HEK293 (cell line): ENCODE measurements at regions not wholly inside any gene's neighbourhood (a gene's known extent, or its start where the extent isn't known, plus 50 kb on each side); places are given as distances from the start of the nearest gene placed in this dataset.

Experiments used
- CTCF ChIP-seq: fragments of 450-650 bp; formaldehyde crosslinking; IDR thresholded peaks from 2 replicates; pipeline ENCODE4 v1.5.1; 2016; ENCODE audit warnings: missing biosample characterization, missing genetic modification characterization
- GFI1B ChIP-seq: fragments of 450-650 bp; formaldehyde crosslinking; IDR thresholded peaks from 2 replicates; pipeline ENCODE4 v1.5.1; 2016; ENCODE audit warnings: missing biosample characterization, missing genetic modification characterization
- GLI2 ChIP-seq: fragments of 450-650 bp; formaldehyde crosslinking; IDR thresholded peaks from 2 replicates; pipeline ENCODE4; 2017; ENCODE audit warnings: missing biosample characterization, missing genetic modification characterization, low read depth, borderline replicate concordance
- HOXC10 ChIP-seq: sonication (generic); formaldehyde crosslinking; IDR thresholded peaks from 2 replicates; pipeline ENCODE4 v1.8.1; 2023; ENCODE audit warnings: mild to moderate bottlenecking, missing genetic modification reagents
- MZF1 ChIP-seq: fragments of 450-650 bp; formaldehyde crosslinking; IDR thresholded peaks from 2 replicates; pipeline ENCODE4 v1.5.1; 2017; ENCODE audit warnings: missing biosample characterization, missing genetic modification characterization, borderline replicate concordance
- PBX3 ChIP-seq: sonication (generic); formaldehyde crosslinking; IDR thresholded peaks from 2 replicates; pipeline ENCODE4 v1.8.1; 2022; ENCODE audit warnings: mild to moderate bottlenecking, moderate library complexity, missing genetic modification reagents
- PRDM1 ChIP-seq: fragments of 450-650 bp; formaldehyde crosslinking; IDR thresholded peaks from 2 replicates; pipeline ENCODE4; 2016; ENCODE audit warnings: missing biosample characterization, missing genetic modification characterization
- YY2 ChIP-seq: fragments of 450-650 bp; formaldehyde crosslinking; IDR thresholded peaks from 2 replicates; pipeline ENCODE4 v1.5.1; 2016; ENCODE audit warnings: missing biosample characterization, missing genetic modification characterization
- ZBTB48 ChIP-seq: fragments of 450-650 bp; formaldehyde crosslinking; IDR thresholded peaks from 2 replicates; pipeline ENCODE4 v1.5.1; 2016; ENCODE audit warnings: missing biosample characterization, missing genetic modification characterization
- ZFHX2 ChIP-seq: fragments of 450-650 bp; formaldehyde crosslinking; conservative IDR thresholded peaks from 2 replicates; pipeline ENCODE4 v1.5.1; 2016; ENCODE audit warnings: missing biosample characterization, missing genetic modification characterization
- ZFP3 ChIP-seq: fragments of 450-650 bp; formaldehyde crosslinking; IDR thresholded peaks from 2 replicates; pipeline ENCODE4 v1.5.1; 2016; ENCODE audit warnings: low read depth, missing biosample characterization, missing genetic modification characterization
- ZNF10 ChIP-seq: fragments of 450-650 bp; formaldehyde crosslinking; IDR thresholded peaks from 2 replicates; pipeline ENCODE4 v1.5.1; 2017; ENCODE audit warnings: missing biosample characterization, missing genetic modification characterization
- ZNF121 ChIP-seq: fragments of 450-650 bp; formaldehyde crosslinking; IDR thresholded peaks from 2 replicates; pipeline ENCODE4 v1.5.1; 2016; ENCODE audit warnings: missing biosample characterization, missing genetic modification characterization
- ZNF132 ChIP-seq: fragments of 450-650 bp; formaldehyde crosslinking; IDR thresholded peaks from 2 replicates; pipeline ENCODE4 v1.5.1; 2017; ENCODE audit warnings: missing biosample characterization, missing genetic modification characterization, borderline replicate concordance
- ZNF169 ChIP-seq: fragments of 450-650 bp; formaldehyde crosslinking; IDR thresholded peaks from 2 replicates; pipeline ENCODE4 v1.5.1; 2016; ENCODE audit warnings: missing biosample characterization, missing genetic modification characterization
- ZNF366 ChIP-seq: fragments of 450-650 bp; formaldehyde crosslinking; conservative IDR thresholded peaks from 2 replicates; pipeline ENCODE4 v1.5.1; 2016; ENCODE audit warnings: missing biosample characterization, missing genetic modification characterization
- ZNF394 ChIP-seq: fragments of 450-650 bp; formaldehyde crosslinking; IDR thresholded peaks from 2 replicates; pipeline ENCODE4 v1.5.1; 2016; ENCODE audit warnings: missing biosample characterization, missing genetic modification characterization, mild to moderate bottlenecking, moderate library complexity, borderline replicate concordance
- ZNF426 ChIP-seq: fragments of 450-650 bp; formaldehyde crosslinking; IDR thresholded peaks from 2 replicates; pipeline ENCODE4 v1.5.1; 2017; ENCODE audit warnings: missing biosample characterization, missing genetic modification characterization, mild to moderate bottlenecking, inconsistent platforms, moderate library complexity
- ZNF501 ChIP-seq: fragments of 450-650 bp; formaldehyde crosslinking; IDR thresholded peaks from 2 replicates; pipeline ENCODE4 v1.5.1; 2016; ENCODE audit warnings: missing biosample characterization, missing genetic modification characterization
- ZNF529 ChIP-seq: fragments of 450-650 bp; formaldehyde crosslinking; IDR thresholded peaks from 2 replicates; pipeline ENCODE4 v1.5.1; 2017; ENCODE audit warnings: missing genetic modification characterization, missing biosample characterization; ENCODE audit not compliant: insufficient replicate concordance
- ZNF585B ChIP-seq: fragments of 450-650 bp; formaldehyde crosslinking; IDR thresholded peaks from 2 replicates; pipeline ENCODE4 v1.5.1; 2016; ENCODE audit warnings: missing biosample characterization, missing genetic modification characterization
- ZNF670 ChIP-seq: fragments of 450-650 bp; formaldehyde crosslinking; IDR thresholded peaks from 2 replicates; pipeline ENCODE4 v1.5.1; 2016; ENCODE audit warnings: missing biosample characterization, missing genetic modification characterization, low read depth
- ZNF747 ChIP-seq: fragments of 450-650 bp; formaldehyde crosslinking; IDR thresholded peaks from 2 replicates; pipeline ENCODE4 v1.5.1; 2016; ENCODE audit warnings: missing biosample characterization, missing genetic modification characterization
- ZNF843 ChIP-seq: fragments of 450-650 bp; formaldehyde crosslinking; IDR thresholded peaks from 2 replicates; pipeline ENCODE4 v1.5.1; 2016; ENCODE audit warnings: missing biosample characterization, missing genetic modification characterization
- ZSCAN16 ChIP-seq: fragments of 450-650 bp; formaldehyde crosslinking; IDR thresholded peaks from 2 replicates; pipeline ENCODE4 v1.5.1; 2016; ENCODE audit warnings: missing biosample characterization, missing genetic modification characterization
- ZSCAN23 ChIP-seq: fragments of 450-650 bp; formaldehyde crosslinking; IDR thresholded peaks from 2 replicates; pipeline ENCODE4 v1.5.1; 2016; ENCODE audit warnings: missing biosample characterization, missing genetic modification characterization
- TF ChIP-seq, protein P1 (sequence below): fragments of 450-650 bp; formaldehyde crosslinking; IDR thresholded peaks from 2 replicates; pipeline ENCODE4 v1.5.1; 2016; ENCODE audit warnings: missing biosample characterization, missing genetic modification characterization, borderline replicate concordance
- TF ChIP-seq, protein P2 (sequence below): fragments of 450-650 bp; formaldehyde crosslinking; IDR thresholded peaks from 2 replicates; pipeline ENCODE4 v1.5.1; 2016; ENCODE audit warnings: missing biosample characterization, missing genetic modification characterization
- TF ChIP-seq, protein P3 (sequence below): fragments of 450-650 bp; formaldehyde crosslinking; optimal IDR thresholded peaks from 2 replicates; pipeline ENCODE3; 2016; ENCODE audit warnings: missing biosample characterization, mild to moderate bottlenecking, missing genetic modification characterization
- TF ChIP-seq, protein P4 (sequence below): fragments of 450-650 bp; formaldehyde crosslinking; IDR thresholded peaks from 2 replicates; pipeline ENCODE4 v1.5.1; 2016; ENCODE audit warnings: missing biosample characterization, missing genetic modification characterization

- TF ChIP-seq MZF1 (0 out of 2 replicates have a peak, but pooled peaks have one; percentile 16), ZBTB48 (peak; percentile 76; the same call in 1 of the 2 replicates), ZNF10 (tag by site-specific recombination) (no peak), ZNF394 (tag by site-specific recombination) (no peak), ZFHX2 (peak; percentile 15; the same call in 1 of the 2 replicates), ZNF747 (tag by site-specific recombination) (no peak), ZSCAN16 (tag by site-specific recombination) (no peak), ZNF843 (tag by site-specific recombination) (no peak), ZNF501 (tag by site-specific recombination) (no peak), PRDM1 (peak; percentile 81), ZNF366 (tag by site-specific recombination) (no peak), ZNF529 (tag by site-specific recombination) (no peak), ZNF132 (no peak), ZNF169 (tag by site-specific recombination) (no peak), ZNF585B (no peak), GFI1B (no peak), ZFP3 (tag by site-specific recombination) (no peak), ZNF121 (tag by site-specific recombination) (no peak), GLI2 (tag by site-specific recombination) (no peak), CTCF (no peak), YY2 (tag by site-specific recombination) (no peak), HOXC10 (CRISPR knock-in tag) (no peak), ZNF426 (tag by site-specific recombination) (no peak), PBX3 (CRISPR knock-in tag) (0 out of 2 replicates have a peak, but pooled peaks have one; percentile 66), ZSCAN23 (tag by site-specific recombination) (no peak), ZNF670 (tag by site-specific recombination) (no peak)
- TF ChIP-seq, protein P1, sequence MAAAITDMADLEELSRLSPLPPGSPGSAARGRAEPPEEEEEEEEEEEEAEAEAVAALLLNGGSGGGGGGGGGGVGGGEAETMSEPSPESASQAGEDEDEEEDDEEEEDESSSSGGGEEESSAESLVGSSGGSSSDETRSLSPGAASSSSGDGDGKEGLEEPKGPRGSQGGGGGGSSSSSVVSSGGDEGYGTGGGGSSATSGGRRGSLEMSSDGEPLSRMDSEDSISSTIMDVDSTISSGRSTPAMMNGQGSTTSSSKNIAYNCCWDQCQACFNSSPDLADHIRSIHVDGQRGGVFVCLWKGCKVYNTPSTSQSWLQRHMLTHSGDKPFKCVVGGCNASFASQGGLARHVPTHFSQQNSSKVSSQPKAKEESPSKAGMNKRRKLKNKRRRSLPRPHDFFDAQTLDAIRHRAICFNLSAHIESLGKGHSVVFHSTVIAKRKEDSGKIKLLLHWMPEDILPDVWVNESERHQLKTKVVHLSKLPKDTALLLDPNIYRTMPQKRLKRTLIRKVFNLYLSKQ (tag by site-specific recombination): no peak
- TF ChIP-seq, protein P2, sequence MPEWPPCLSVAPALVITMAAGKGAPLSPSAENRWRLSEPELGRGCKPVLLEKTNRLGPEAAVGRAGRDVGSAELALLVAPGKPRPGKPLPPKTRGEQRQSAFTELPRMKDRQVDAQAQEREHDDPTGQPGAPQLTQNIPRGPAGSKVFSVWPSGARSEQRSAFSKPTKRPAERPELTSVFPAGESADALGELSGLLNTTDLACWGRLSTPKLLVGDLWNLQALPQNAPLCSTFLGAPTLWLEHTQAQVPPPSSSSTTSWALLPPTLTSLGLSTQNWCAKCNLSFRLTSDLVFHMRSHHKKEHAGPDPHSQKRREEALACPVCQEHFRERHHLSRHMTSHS (tag by site-specific recombination): no peak
- TF ChIP-seq, protein P3, sequence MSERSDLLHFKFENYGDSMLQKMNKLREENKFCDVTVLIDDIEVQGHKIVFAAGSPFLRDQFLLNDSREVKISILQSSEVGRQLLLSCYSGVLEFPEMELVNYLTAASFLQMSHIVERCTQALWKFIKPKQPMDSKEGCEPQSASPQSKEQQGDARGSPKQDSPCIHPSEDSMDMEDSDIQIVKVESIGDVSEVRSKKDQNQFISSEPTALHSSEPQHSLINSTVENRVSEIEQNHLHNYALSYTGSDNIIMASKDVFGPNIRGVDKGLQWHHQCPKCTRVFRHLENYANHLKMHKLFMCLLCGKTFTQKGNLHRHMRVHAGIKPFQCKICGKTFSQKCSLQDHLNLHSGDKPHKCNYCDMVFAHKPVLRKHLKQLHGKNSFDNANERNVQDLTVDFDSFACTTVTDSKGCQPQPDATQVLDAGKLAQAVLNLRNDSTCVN: peak; percentile 94
- TF ChIP-seq, protein P4, sequence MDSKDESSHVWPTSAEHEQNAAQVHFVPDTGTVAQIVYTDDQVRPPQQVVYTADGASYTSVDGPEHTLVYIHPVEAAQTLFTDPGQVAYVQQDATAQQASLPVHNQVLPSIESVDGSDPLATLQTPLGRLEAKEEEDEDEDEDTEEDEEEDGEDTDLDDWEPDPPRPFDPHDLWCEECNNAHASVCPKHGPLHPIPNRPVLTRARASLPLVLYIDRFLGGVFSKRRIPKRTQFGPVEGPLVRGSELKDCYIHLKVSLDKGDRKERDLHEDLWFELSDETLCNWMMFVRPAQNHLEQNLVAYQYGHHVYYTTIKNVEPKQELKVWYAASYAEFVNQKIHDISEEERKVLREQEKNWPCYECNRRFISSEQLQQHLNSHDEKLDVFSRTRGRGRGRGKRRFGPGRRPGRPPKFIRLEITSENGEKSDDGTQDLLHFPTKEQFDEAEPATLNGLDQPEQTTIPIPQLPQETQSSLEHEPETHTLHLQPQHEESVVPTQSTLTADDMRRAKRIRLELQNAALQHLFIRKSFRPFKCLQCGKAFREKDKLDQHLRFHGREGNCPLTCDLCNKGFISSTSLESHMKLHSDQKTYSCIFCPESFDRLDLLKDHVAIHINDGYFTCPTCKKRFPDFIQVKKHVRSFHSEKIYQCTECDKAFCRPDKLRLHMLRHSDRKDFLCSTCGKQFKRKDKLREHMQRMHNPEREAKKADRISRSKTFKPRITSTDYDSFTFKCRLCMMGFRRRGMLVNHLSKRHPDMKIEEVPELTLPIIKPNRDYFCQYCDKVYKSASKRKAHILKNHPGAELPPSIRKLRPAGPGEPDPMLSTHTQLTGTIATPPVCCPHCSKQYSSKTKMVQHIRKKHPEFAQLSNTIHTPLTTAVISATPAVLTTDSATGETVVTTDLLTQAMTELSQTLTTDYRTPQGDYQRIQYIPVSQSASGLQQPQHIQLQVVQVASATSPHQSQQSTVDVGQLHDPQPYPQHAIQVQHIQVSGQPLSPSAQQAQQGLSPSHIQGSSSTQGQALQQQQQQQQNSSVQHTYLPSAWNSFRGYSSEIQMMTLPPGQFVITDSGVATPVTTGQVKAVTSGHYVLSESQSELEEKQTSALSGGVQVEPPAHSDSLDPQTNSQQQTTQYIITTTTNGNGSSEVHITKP (tag by site-specific recombination): no peak
These were observed 128.5 kb downstream of the WDR11 start (continued) for GRCh38 chr10:120979435-120980278.
